Loucy (cell line): ENCODE measurements at regions not wholly inside any gene's neighbourhood (a gene's known extent, or its start where the extent isn't known, plus 50 kb on each side); places are given as distances from the start of the nearest gene placed in this dataset.

Experiments used
- H2AFZ ChIP-seq: fragments of 200-600 bp; sonication (generic); 2 replicates; pipeline ENCODE4 v1.6.0; 2016; ENCODE audit warnings: antibody characterized with exemption, mild to moderate bottlenecking, low read length, moderate library complexity
- H3F3A ChIP-seq: fragments of 200-600 bp; 2 replicates; pipeline ENCODE4 v1.6.0; 2016; ENCODE audit warnings: antibody characterized with exemption, low read depth, mild to moderate bottlenecking
- H3K27me3 ChIP-seq: fragments of 200-600 bp; sonication (generic); 2 replicates; pipeline ENCODE4 v1.6.1; 2014; ENCODE audit warnings: low read length, mild to moderate bottlenecking; ENCODE audit not compliant: insufficient read depth, poor library complexity, severe bottlenecking
- H3K36me3 ChIP-seq: fragments of 200-600 bp; sonication (generic); 2 replicates; pipeline ENCODE4 v1.6.1; 2016; ENCODE audit warnings: low read length; ENCODE audit not compliant: insufficient read depth
- H3K4me1 ChIP-seq: fragments of 200-600 bp; sonication (generic); 2 replicates; pipeline ENCODE4 v1.5.1; 2014; ENCODE audit warnings: low read length, mild to moderate bottlenecking; ENCODE audit not compliant: insufficient read depth, poor library complexity, severe bottlenecking
- H3K4me2 ChIP-seq: fragments of 200-600 bp; sonication (generic); 2 replicates; pipeline ENCODE4 v1.6.0; 2014; ENCODE audit warnings: antibody characterized with exemption, low read length, low read depth, mild to moderate bottlenecking; ENCODE audit not compliant: poor library complexity, severe bottlenecking
- H3K4me3 ChIP-seq: fragments of 200-600 bp; sonication (generic); 2 replicates; pipeline ENCODE4 v1.5.1; 2014; ENCODE audit warnings: low read length, mild to moderate bottlenecking, mixed read lengths; ENCODE audit not compliant: poor library complexity, severe bottlenecking
- H3K79me2 ChIP-seq: fragments of 200-600 bp; sonication (generic); 2 replicates; pipeline ENCODE4 v1.6.1; 2014; ENCODE audit warnings: low read length; ENCODE audit not compliant: insufficient read depth
- H3K9ac ChIP-seq: fragments of 200-600 bp; sonication (generic); 2 replicates; pipeline ENCODE4 v1.6.0; 2014; ENCODE audit warnings: mild to moderate bottlenecking, low read depth, low read length, moderate library complexity; ENCODE audit not compliant: poor library complexity, severe bottlenecking
- H3K9me2 ChIP-seq: fragments of 200-600 bp; sonication (generic); replicated peaks from 2 replicates; pipeline ENCODE4 v1.6.1; 2016; ENCODE audit warnings: low read depth, low read length, mixed read lengths
- H3K9me3 ChIP-seq: fragments of 200-600 bp; sonication (generic); 2 replicates; pipeline ENCODE4 v1.6.1; 2014; ENCODE audit warnings: mild to moderate bottlenecking, antibody characterized with exemption, low read length, low read depth; ENCODE audit not compliant: insufficient read depth
- H4K20me1 ChIP-seq: fragments of 200-600 bp; sonication (generic); 2 replicates; pipeline ENCODE4 v1.6.0; 2014; ENCODE audit warnings: antibody characterized with exemption, low read length, mild to moderate bottlenecking; ENCODE audit not compliant: insufficient read depth, poor library complexity, severe bottlenecking
- CTCF ChIP-seq: fragments of 200-600 bp; sonication (generic); conservative IDR thresholded peaks from 2 replicates; pipeline ENCODE4 v1.5.1; 2014; ENCODE audit warnings: mild to moderate bottlenecking, antibody characterized with exemption, low read length
- EZH2phosphoT487 ChIP-seq: fragments of 200-600 bp; IDR thresholded peaks from 2 replicates; pipeline ENCODE4 v1.6.1; 2018; ENCODE audit warnings: antibody characterized with exemption, mild to moderate bottlenecking, moderate library complexity, borderline replicate concordance

GRCh38 chr6:102340311-102340710, 946.8 kb downstream of the GRIK2 start:
- TF ChIP-seq CTCF: no peak
- no peak for TF ChIP-seq EZH2phosphoT487
- H3K9me3 ChIP-seq: no peaks in the 10 kb centered on the region
- no peaks in the 10 kb centered on the region for H3K4me1 ChIP-seq
- H3K9ac ChIP-seq: no peak overlapping the region
- H3K4me3 ChIP-seq: no peak overlapping the region
- no peaks in the 10 kb centered on the region for H3K27me3 ChIP-seq
- no peak overlapping the region for H2AFZ ChIP-seq
- H3K4me2 ChIP-seq: no peak overlapping the region
- H3K79me2 ChIP-seq: no peaks in the 10 kb centered on the region
- H3K9me2 ChIP-seq: no peaks in the 10 kb centered on the region
- H3K36me3 ChIP-seq: no peaks in the 10 kb centered on the region
- H4K20me1 ChIP-seq: no peaks in the 10 kb centered on the region
- H3F3A ChIP-seq: no peaks in the 10 kb centered on the region

- no peaks in the 10 kb centered on the region for H4K20me1 ChIP-seq
- no peaks in the 10 kb centered on the region for H3K9me3 ChIP-seq
- H3K9ac ChIP-seq: no peak overlapping the region
- no peaks in the 10 kb centered on the region for H3K4me1 ChIP-seq
- H3K79me2 ChIP-seq: no peaks in the 10 kb centered on the region
- no peak for TF ChIP-seq CTCF
- no peak for TF ChIP-seq EZH2phosphoT487
- no peak overlapping the region for H3K4me3 ChIP-seq
- no peaks in the 10 kb centered on the region for H3K27me3 ChIP-seq
- no peaks in the 10 kb centered on the region for H3K36me3 ChIP-seq
- H3K9me2 ChIP-seq: no peaks in the 10 kb centered on the region
- no peak overlapping the region for H3K4me2 ChIP-seq
- H2AFZ ChIP-seq: no peak overlapping the region
- H3F3A ChIP-seq: no peaks in the 10 kb centered on the region
Observed at GRCh38 chr6:102333736-102334135, 940.2 kb downstream of the GRIK2 start.

- H3K27me3 ChIP-seq: no peaks in the 10 kb centered on the region
- no peak overlapping the region for H3K4me2 ChIP-seq
- H3F3A ChIP-seq: no peaks in the 10 kb centered on the region
- no peaks in the 10 kb centered on the region for H3K9me2 ChIP-seq
- no peak overlapping the region for H3K9ac ChIP-seq
- no peaks in the 10 kb centered on the region for H3K9me3 ChIP-seq
- no peak for TF ChIP-seq CTCF
- TF ChIP-seq EZH2phosphoT487: no peak
- no peaks in the 10 kb centered on the region for H4K20me1 ChIP-seq
- H3K4me3 ChIP-seq: no peak overlapping the region
- no peaks in the 10 kb centered on the region for H3K4me1 ChIP-seq
- H3K79me2 ChIP-seq: no peaks in the 10 kb centered on the region
- no peaks in the 10 kb centered on the region for H3K36me3 ChIP-seq
- H2AFZ ChIP-seq: no peak overlapping the region
Observed at GRCh38 chr6:102327697-102328225, 934.3 kb downstream of the GRIK2 start.
